ENCODE measurements at regions not wholly inside any gene's neighbourhood (a gene's known extent, or its start where the extent isn't known, plus 50 kb on each side); places are given as distances from the start of the nearest gene placed in this dataset.

DNA sequence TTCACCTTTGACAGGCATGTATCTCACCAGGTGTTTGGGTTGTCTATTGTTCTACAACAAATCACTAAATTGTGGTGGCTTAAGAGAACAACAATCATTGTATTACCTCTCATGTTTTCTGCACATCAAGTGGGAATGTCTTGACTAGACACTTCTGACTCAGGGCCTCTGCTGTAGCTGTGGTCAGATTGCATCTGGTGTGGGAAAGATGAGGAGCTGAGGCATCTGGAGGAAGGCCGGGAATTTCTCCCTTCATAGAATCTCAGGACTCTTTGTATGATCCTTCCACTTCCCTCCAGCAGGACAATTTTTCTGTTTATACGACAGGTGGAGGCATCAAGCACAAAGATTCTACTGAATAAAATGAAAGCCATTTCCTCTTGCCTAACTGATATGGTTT is 511.8 kb upstream of the NBEA start:
- no peaks in the 10 kb centered on the region for H3K36me3 ChIP-seq
- H3K27ac ChIP-seq = no peak overlapping the region
- no peaks in the 10 kb centered on the region for H3K9me3 ChIP-seq
- H3K4me1 ChIP-seq = no peaks in the 10 kb centered on the region
- 43 to 95% methylated on average over 2 of the region's 2 CpGs for WGBS, 2 donors
- intact Hi-C loops (cut with DNase I) = no loop called here
- TF ChIP-seq, protein P1, sequence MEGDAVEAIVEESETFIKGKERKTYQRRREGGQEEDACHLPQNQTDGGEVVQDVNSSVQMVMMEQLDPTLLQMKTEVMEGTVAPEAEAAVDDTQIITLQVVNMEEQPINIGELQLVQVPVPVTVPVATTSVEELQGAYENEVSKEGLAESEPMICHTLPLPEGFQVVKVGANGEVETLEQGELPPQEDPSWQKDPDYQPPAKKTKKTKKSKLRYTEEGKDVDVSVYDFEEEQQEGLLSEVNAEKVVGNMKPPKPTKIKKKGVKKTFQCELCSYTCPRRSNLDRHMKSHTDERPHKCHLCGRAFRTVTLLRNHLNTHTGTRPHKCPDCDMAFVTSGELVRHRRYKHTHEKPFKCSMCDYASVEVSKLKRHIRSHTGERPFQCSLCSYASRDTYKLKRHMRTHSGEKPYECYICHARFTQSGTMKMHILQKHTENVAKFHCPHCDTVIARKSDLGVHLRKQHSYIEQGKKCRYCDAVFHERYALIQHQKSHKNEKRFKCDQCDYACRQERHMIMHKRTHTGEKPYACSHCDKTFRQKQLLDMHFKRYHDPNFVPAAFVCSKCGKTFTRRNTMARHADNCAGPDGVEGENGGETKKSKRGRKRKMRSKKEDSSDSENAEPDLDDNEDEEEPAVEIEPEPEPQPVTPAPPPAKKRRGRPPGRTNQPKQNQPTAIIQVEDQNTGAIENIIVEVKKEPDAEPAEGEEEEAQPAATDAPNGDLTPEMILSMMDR (IDR thresholded peaks at IDR 0.05) = no peak
- no peak for TF ChIP-seq POLR2A (IDR thresholded peaks at IDR 0.05)
- no peak overlapping the region for H3K4me3 ChIP-seq (replicated peaks in 1 of 3)
- H3K27me3 ChIP-seq = no peaks in the 10 kb centered on the region
- no peak for DNase-seq

DNA sequence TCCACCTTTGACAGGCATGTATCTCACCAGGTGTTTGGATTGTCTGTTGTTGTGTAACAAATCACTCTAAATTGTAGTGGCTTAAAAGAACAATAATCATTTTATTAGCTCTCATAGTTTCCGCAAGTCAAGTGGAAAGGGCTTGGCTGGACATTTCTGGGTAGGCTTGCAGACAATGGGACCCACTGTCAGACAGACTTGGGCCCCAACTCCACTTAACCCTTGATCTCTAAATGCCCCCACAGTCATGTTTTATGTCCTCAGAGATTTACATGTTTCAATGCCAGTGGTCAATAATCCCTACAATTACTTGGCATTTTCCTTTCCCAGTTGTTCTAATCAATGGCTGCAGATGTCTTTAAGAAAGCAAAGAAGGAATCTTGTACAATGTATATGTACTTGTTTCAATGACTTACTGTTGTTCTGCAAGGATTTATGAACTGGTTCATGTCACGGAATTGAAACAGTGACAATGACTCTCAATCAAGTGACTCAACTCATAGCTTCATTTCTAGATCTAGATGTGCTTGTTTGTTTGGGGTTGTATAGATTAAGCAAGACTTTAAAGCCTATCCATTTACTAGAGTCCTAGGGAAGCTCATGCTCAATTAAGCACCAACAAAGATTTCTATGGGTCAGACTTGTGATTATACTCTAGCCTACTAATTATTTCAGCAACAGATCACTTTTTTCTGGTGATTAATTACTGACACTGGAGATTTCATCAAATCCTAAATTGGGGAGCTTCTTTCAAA is 510.1 kb upstream of the NBEA start:
- Histone ChIP-seq H3K36me3 (no peaks in the 10 kb centered on the region), H3K4me3 (replicated peaks in 1 of 3) (no peak overlapping the region), H3K9me3 (no peaks in the 10 kb centered on the region), H3K4me1 (no peaks in the 10 kb centered on the region), H3K27ac (no peak overlapping the region), H3K27me3 (no peaks in the 10 kb centered on the region)
- intact Hi-C loops (cut with DNase I) = no loop called here
- no peak for DNase-seq
- WGBS, 2 donors = 92 to 93% methylated on average over 2 of the region's 2 CpGs
- TF ChIP-seq POLR2A (IDR thresholded peaks at IDR 0.05) = no peak

DNA sequence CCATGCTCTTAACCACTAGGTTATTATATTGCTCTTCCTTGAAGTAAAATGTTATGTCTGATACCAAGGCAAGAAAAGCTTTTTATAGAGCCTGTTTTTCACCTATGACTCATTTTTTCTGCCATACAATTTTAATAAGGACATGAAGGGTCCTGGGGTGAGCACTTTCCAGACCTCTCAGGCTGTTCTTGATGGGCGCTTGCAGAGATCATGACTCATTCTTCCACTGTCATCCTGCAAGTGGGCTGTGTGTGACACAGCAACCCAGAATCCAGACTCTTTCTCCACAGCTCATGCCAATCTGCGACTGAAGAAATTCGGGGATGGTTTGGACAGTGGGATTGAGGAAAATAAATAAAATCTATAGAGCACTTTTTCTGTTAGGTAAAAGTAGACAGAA is 506.7 kb upstream of the NBEA start:
- no peak overlapping the region for H3K4me3 ChIP-seq (replicated peaks in 1 of 3)
- 79 to 86% methylated on average over 3 of the region's 3 CpGs for WGBS, 2 donors
- no peaks in the 10 kb centered on the region for H3K36me3 ChIP-seq
- no peak for TF ChIP-seq POLR2A (IDR thresholded peaks at IDR 0.05)
- TF ChIP-seq, protein P1 (IDR thresholded peaks at IDR 0.05) = no peak
- H3K9me3 ChIP-seq = no peaks in the 10 kb centered on the region
- H3K27ac ChIP-seq = no peak overlapping the region
- no peaks in the 10 kb centered on the region for H3K27me3 ChIP-seq
- intact Hi-C loops (cut with DNase I) = no loop called here
- H3K4me1 ChIP-seq = no peaks in the 10 kb centered on the region
- no peak for DNase-seq

- no peak for DNase-seq
- TF ChIP-seq, protein P1 (IDR thresholded peaks at IDR 0.05) = no peak
- TF ChIP-seq POLR2A (IDR thresholded peaks at IDR 0.05) = no peak
- no peaks in the 10 kb centered on the region for H3K4me1 ChIP-seq
- H3K36me3 ChIP-seq = no peaks in the 10 kb centered on the region
- H3K4me3 ChIP-seq (replicated peaks in 1 of 3) = no peak overlapping the region
- no peak overlapping the region for H3K27ac ChIP-seq
- H3K27me3 ChIP-seq = no peaks in the 10 kb centered on the region
- no peaks in the 10 kb centered on the region for H3K9me3 ChIP-seq
- intact Hi-C loops (cut with DNase I) = no loop called here
Observed at GRCh38 chr13:34437873-34438272, 504.2 kb upstream of the NBEA start.

DNA sequence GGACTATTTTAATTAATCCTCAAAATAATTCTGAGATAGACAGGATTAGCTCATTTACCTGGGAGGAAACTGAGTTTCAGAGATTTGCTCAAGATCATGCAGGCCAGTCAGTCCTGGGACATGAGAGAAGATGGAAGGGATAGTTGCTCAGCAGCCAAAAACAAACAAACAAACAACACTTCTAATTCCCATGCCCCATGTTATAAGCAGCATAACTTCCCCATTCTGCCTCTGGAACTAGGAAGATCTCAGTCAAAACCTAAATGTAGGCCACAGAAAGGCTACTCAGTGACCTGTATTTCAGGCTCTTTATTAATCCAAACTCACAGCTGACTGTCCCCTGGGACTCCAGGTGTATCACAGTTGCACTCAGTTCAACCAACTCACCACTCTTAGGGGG is 489.2 kb upstream of the NBEA start:
- Histone ChIP-seq H3K9me3 (no peaks in the 10 kb centered on the region), H3K36me3 (no peaks in the 10 kb centered on the region), H3K4me1 (no peaks in the 10 kb centered on the region), H3K27ac (no peak overlapping the region), H3K27me3 (no peaks in the 10 kb centered on the region), H3K4me3 (replicated peaks in 1 of 3) (no peak overlapping the region)
- intact Hi-C loops (cut with DNase I) = no loop called here
- no peak for DNase-seq
- TF ChIP-seq POLR2A (IDR thresholded peaks at IDR 0.05) = no peak
- TF ChIP-seq, protein P1 (IDR thresholded peaks at IDR 0.05) = no peak

Data from thyroid gland (tissue), 4 donors.